Medulla oblongata (tissue), 1 donor: ENCODE measurements at regions not wholly inside any gene's neighbourhood (a gene's known extent, or its start where the extent isn't known, plus 50 kb on each side); places are given as distances from the start of the nearest gene placed in this dataset.

ENCODE experiments used
- DNase-seq: peaks from one replicate; pipeline ENCODE4 v3.0.0-alpha.2; 2015; ENCODE audit errors: extremely low spot score

DNA sequence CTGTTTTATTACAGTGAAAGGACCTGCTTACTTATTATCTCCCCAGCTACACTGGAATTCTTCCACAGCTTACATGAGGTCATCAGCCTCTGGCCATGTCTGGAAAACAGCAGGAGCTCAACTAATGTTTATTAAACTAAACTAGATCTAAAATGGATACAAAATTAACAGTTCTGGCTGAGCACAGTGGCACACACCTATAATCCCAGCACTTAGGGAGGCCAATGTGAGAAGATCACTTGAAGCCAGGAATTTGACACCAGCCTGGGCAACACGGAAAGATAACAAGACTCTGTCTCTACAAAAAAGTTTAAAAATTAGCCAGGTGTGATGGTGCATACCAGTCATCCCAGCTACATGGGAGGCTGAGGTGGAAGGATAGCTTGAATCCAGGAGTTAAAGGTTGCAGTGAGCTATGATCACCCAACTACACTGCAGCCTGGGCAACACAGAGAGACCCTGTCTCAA, 220.8 kb upstream of the MARCKS start:
- no peak for DNase-seq

DNA sequence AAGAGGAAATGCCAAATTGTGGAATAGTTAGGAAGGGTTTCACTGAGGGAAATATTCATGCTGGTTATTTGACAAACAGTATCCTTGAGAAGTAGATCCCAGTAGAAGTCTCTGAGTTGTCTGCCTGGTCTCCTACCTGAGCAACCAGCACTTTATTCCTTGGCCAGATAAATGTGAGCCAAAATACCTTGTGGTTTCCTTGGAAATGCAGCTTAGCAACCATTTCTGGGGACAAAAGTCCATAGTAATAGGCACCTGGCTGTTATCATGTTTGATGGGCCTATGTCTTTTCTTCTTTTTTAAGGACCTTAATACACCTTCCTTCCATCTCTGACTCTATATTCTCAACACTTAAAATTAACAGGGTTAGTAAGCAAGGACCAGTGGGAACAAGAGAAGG, 217.1 kb upstream of the MARCKS start:
- no peak for DNase-seq

DNA sequence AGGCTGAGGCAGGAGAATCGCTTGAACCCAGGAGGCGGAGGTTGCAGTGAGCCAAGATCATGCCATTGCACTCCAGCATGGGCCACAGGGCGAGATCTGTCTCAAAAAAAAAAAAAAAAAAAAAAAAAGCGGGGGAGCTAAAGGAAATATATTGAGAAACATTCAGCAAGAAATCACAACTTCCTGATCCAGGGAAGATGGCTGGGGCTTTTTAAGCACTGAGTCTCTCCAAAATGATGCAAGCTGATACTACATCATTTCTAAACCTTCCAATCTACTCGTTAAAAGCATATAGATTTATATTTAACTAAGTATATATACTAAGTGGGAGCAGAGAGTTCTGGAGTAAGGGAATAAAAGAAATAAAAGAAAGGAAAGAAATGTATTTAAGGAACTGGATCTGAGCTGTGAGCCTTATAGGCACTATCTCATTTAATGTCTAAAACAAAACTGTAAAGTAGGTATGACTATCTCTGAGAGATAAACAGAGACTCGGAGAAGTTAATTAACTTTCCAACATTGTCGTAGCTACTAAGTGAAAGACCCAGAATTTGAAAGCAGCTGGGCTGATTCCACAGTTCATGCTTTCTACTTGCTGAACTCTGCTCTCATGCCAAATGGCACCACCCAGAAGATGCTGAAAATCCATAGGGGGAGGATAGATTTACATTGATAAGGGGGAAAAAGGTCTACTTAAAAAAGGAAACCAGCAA, 215.0 kb upstream of the MARCKS start:
- no peak for DNase-seq

DNA sequence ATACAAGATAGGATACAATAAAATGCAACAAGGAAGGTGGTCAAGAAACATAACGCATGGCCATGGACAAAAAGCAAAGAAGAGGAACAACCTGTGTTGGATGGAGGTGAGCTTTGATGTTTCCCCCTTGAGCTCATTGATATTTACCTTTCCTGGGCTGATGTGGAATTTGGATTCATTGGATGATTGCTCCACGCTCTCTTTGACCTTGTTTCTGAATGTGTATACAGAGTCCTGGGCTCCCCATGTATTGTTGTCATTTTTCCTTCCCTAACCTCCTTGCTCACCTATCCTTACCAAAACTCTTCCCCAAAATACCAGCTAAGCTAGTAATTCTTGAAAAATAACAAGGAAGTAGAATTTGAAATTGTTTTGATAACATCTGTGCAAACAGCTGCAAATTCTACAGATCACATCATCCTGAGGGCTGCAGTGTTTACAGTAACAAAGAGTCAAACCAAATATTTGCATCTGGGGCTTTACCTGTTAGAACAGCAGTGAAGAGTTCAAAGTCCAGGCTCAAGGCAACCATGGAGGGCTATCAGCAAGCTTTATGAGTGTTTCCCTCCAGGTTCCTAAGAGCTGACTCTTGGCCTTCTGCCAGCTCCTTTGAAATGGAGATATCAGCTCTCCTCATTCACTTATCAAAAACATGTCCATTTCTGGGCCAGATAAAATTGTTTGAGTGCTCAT, 214.3 kb upstream of the MARCKS start:
- no peak for DNase-seq

DNA sequence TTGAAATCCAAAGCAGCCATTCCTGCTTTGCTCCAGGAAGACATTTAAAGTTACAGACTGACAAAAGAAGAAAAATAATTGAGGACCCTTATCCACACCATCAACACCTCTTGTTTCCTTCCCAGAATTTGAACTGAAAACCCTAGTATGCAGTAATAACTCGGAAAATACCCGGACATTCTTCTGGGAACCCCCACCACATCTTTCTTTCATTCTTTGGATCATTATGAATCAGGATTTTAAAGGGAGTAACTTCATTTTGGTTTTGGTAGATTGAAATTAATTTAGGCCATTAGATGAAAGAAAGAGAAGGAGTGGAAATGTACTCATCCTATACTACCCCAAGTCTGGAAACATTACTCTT, 213.8 kb upstream of the MARCKS start:
- no peak for DNase-seq

DNA sequence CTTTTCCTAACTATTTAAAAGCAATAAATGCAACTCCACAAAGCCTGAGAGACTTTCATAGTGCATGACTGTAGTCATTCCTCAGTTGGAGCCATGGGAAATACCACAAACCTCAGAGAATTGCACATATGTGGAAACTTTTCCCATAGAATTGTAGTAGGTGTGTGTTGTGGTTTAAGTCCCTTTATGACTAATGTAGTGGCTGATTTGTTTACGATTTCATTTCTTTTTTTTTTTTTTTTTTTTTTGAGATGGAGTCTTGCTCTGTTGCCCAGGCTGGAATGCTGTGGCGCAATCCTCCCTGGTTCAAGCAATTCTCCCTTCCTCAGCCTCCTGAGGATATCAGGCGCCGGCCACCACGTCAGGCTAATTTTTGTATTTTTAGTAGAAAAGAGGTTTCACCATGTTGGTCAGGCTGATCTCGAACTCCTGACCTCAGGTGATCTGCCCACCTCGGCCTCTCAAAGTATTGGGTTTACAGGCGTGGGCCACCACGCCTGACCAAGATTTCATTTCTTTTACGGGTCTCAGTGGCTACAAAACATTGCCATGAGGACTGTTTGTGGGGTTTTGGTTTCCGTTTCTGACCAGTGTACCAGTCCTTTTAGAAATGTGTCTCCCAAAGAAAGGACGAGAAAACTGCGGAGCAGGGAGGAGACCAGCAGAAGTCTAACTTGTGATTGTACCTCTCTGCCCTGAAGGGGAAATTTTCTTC, 212.1 kb upstream of the MARCKS start:
- no peak for DNase-seq

DNA sequence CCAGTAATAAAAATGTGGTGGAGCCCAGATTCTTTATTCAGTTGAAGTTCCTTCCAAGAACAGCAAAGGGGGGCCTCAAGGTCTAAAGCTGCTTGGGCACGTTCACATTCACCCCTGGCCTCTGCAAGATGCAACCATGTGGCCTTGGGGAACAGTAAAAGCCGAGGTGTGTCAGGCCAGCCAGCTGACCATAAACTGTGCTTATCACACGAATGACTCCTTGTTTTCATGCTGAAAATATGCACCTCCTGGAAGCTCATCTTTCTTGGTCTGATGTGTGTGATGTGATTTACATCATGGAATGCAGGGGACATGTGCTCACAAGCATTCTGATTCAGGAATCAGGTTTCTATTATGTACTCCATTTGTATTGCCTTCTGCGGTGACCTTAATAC, 211.6 kb upstream of the MARCKS start:
- DNase-seq = no peak

DNA sequence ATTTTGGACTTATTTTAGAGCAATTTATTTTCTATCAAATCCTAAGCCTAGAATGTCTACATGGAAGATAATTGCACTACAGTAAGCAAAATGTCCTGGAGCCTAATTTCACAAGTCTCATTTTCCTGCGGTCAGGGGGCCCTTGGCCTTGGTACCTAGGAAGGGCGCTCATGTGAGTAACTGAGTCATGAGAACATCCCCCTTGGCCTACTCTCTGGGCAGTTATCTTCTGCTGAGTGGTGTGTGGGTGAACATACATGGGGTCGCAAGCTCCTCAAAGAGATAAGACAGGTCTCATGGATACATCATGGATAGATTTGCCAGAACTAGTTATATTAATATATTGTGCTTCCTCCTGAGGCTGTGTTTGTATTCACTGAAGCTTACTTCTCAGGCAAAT, 211.2 kb upstream of the MARCKS start:
- no peak for DNase-seq

DNA sequence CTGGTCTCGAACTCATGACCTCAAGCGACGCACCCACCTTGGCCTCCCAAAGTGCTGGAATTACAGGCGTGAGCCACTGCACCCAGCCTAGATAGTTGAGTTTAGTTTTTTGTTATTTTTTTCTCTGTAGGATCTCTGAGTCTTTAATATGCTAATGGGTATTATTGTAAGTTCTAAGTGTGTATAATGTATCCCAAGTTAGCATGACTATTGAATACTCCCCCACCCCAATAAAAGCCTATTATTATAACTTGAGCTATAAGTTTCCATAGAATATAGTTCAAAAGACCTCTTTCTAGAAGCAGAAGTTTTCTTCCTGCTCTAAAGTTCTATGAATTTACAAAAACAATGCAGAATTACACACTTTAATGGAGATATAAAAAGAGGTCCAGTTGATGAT, 210.4 kb upstream of the MARCKS start:
- no peak for DNase-seq

DNA sequence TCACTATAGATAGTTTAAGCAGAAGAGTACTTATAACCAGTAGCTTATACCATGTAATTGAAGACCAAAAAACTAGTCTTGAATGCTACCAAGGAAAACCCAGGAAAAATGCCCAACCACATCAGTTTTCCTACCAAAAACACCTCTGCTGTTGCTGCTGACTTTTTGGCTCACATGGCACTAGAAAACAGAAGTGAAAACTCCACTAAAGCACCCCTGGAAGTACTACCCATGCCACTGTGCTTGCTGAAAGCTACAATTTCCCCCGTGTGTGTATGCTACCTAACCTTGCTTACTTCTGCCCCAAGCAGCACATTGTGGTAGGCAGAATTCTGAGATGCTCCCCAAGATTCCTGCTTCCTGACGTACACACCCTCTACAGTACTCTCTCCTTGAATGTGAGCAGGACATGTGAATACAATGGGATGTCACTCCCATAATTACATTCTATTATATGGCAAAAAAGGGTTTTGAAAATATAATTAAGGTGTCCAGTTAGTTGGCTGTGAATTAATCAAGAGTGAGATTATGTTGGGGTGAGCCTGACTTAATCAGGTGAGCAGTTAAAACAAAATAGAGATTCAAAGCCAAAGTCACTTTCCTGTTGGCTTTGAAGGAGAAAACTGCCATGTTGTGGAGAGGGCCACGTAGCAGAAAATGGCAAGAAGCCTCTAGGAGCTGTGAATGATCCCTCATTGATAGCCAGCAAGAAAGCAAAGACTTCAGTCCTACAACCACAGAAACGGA, 209.8 kb upstream of the MARCKS start:
- no peak for DNase-seq

DNA sequence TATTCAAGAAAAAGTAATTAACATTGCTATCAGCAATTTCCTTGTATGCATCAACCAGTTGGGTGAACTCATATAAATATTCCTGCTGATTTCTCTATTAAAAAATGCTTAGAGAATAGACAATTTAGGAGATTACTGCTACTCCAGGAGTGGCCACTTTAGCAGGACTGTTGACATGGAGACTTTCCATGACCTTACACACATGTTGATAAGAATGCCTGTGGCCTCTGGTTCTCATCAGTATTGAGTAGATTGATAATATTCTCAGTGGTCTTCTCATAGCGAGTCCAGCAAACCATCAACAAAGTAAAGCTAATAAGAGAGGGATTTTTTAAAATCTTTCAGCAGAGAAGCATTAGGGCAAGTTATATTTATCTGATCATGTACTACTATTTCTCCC, 208.4 kb upstream of the MARCKS start:
- DNase-seq = no peak

DNA sequence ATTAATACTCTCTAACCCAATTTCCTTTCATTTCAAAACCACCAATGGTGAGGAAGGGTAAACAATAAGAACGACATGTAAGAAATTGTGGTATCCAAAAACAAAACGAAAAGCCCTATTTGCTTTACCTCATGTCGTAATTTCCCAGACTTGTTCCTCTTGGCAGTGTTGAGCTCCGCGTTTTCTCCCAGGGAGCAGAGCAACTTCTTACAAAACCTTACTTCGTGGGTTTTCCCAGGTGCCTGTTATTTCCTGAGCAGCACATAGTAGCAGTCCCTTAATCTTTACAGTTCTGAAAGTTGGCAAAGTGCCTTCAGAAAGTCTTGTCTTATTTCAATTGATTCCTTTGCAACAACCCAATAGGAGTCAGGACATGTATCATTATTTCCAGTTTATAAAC, 207.9 kb upstream of the MARCKS start:
- DNase-seq = peak; percentile 52

DNA sequence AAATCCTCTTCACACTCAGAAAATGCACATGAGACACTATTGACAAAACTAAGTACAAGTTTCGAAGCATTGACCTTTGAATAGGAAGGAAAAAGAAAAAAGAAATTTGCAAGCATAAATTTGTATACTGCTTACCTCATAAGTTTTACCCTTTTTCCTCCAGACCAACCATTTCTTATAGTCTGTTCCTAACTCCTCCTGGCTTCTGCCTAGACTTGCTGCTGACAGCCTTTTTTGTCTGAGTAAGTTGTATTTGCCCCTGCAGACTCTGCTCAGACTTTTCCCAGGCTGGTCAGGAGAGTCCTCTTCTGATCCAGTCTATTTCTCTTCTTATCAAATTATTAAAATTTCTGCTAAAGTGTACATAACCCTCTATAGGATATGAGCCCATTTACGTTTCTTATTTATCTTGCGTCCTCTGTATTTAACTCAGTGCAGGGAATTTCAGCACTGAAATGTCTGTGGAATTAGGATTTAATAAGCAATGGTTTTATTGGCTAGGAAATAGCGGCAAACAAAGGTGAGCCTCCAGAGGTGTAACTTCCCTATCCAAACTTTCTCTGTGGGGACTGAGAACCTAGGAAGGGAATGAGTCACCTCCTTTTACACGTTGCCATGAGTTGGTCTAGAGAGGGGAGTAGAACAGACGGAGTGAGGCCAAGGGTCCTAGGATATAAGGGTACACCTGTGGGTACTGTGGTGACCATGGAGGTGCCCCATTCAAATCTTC, 207.1 kb upstream of the MARCKS start:
- no peak for DNase-seq

DNA sequence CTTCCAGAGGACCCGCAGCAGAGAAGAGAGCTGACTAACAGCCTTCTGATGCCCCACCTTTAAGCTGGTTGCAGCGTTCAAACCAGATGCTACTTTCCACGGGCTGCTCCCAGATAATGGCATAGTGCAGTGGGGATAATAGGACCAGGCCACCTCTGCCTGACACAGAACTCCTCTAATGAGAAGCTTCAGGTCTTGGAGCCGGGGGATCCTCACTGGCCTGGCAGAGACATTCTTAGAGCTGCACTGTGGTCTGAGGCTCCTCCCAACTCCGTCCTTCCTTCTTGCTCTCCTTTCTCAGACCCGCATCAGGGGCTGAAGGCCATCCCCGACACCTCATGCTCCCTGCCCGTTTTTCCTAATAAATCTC, 206.6 kb upstream of the MARCKS start:
- no peak for DNase-seq

DNA sequence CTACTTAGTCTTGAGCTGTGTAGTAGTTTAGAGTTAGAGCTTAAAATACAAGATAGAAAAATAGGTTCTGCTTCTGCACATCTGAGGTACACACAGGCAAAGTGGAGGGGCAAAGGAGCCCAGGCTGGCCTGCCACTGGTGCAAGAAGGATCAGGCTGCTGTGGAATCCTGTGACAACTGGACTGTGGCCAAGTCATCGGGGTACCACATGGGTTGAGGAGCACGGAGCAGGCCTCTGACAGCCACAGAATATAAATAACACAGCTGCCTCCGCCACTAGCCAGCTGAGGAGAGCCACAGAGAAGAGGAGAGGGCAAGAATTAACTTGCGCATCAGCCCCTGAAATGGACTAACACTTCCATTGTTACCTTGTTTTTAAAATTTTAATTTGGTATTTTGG, 206.0 kb upstream of the MARCKS start:
- DNase-seq = peak; percentile 90

DNA sequence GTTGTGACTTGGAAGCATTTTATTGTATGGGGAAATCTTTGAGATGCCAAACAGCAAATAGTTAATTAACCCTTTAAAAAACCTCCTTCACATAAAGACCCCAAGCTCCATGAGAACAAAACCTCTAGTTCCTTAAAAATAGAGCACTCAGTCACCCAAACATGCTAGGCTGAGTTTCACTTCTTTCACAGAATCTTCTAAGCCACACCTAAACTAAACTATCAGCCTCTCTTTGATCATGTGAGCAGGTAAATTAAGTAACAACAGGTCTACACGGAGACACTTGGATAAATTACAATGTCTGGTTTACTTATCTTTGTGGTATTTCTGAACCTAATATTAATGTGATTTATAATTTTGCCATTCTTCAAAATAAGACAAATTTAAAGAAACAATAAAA, 205.2 kb upstream of the MARCKS start:
- DNase-seq = peak; percentile 44

DNA sequence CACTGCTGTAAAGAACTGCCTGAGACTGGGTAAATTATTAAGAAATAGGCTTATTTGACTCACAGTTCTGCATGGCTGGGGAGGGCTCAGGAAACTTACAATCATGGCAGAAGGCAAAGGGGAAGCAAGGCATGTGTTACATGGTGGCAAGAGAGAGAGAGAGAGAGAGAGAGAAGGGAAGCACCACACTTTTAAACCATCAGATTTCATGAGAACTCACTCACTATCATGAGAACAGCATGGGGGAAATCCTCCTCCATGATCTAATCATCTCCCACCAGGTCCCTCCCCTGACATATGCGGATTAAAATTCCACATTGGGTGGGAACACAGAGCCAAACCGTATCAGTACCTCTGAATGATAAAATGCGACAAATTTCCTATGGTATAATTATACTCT, 203.9 kb upstream of the MARCKS start:
- DNase-seq = no peak

DNA sequence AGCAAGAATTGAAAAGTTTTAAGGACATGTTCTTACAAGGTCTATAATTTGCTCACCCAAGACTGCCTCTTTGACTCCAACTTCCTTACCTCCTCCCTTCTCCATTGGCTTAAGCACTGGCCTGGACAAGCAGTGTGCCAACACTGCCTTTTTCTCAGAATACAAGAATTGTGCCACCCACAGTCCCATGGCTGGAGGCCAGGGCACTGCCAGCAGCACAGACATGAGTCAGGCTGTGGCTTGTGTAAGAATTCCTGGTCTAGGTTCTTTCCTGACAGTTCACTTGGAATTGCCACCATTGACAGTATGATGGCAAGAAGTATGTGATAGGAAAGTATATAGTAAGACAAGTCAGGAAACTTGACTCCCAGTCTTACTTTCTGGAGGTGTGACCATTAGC, 202.7 kb upstream of the MARCKS start:
- DNase-seq = peak; percentile 86

DNA sequence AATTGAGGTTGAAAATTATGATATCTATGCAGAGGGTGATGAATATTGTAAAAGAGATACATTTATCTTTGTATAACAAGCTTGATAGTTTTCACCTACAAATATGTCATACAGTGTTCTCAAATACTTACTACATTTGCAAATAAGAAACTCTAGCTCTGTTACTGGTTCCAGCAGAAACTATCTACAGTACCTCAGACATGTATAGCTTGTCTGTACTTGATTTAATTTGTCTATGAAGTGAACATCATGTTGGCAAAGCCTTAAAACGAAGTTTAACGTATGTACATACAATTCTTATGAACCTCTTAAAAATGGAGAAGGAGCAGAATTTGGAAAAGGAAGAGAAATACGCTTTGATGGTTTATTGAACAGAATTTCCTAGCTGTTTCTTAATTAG, 201.4 kb upstream of the MARCKS start:
- no peak for DNase-seq

DNA sequence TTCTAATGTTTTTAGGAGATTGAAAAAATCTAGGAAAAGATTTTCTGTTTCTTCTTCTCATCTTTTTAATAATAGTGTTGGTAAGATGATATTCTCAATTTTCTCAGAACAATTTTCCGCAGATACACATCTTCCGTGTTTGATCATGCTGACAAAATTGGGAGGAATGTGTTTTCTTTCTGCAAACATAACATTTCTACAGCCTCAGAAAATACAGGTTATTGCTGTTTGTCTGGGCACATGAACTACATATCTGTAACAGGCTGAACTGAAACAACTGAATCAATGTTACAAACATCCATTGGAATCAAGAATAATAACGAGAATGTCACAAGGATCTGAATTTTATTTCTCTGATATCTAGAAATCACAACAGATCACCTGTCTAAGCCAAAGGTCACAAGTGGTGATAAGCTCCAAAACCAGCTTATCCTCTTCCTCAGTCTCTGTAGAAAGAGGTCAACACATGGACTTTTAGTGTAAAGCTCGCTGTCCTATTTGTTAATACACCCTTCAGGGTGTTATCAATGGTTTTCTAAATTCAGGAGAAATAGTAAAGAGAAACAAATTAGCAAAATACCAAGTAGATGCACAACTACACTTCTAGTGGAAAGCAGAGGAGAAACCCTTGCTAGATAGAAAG, 197.3 kb upstream of the MARCKS start:
- no peak for DNase-seq

DNA sequence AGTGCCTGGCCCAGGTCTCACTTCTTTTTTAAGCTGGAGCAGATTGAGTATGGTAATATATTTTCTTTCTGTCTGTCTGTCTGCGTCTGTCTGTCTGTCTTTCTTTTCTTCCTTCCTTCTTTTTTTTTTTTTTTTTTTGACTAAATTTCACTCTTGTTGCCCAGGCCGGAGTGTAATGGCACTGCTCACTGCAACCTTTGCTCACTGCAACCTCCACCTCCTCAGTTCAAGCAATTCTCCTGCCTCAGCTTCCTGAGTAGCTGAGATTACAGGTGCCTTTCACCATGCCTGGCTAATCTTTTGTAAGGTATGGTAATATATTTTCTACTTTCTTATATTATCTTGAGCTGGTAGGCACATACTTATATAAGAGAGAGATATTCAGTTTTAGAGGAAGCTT, 196.3 kb upstream of the MARCKS start:
- DNase-seq = no peak
